ENCODE measurements at regions not wholly inside any gene's neighbourhood (a gene's known extent, or its start where the extent isn't known, plus 50 kb on each side); places are given as distances from the start of the nearest gene placed in this dataset.

DNA sequence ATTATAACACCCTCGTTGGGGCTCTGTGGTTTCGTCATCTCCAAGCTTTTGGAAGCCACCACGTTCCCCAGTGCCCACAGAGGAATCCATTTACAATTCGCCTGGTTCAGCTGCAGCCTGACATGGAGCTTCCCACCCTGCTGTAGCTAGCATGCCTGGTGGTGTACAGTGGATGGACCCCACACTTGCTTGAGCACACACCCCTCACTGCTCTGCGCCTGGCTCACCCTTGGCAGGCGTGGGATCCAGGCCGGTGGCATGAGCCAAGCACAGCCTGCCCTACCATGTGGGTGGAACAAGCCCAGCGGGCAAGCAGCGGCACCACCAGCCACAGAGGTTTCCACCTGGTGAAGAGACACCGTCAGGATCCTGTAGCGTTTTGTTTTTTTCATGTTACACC, 1045.7 kb upstream of the CDH9 start:
- no peak for DNase-seq (ENCODE audit: low spot score)
- TF ChIP-seq CTCF (IDR thresholded peaks at IDR 0.05; ENCODE audit: borderline replicate concordance, control extremely low read depth, extremely low read depth, insufficient read depth, missing control alignments): no peak
- in situ Hi-C loops (cut with MboI; ENCODE audit: low sequenced_read_pairs, unreplicated experiment): no loop called here

DNA sequence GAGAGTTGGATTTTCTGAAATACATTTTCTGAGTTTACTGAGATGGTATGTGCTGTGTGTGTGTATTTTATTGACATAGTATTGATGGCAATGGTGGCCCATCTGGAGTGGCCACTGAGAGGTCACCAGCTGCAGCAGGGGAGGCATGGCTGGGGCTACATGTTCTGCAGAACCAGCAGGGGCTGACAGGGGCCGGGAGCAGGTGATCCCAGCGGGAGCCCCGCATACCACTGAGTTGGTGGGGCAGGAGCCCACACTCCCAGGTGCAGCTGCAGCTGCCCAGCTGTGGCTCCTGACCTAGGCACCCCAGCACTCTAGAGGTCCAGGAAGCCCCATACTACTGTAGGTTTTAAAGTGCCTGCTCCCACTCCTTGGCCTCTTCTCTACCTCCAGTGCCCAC, 1044.2 kb upstream of the CDH9 start:
- DNase-seq (ENCODE audit: low spot score): no peak
- no peak for TF ChIP-seq CTCF (IDR thresholded peaks at IDR 0.05; ENCODE audit: borderline replicate concordance, control extremely low read depth, extremely low read depth, insufficient read depth, missing control alignments)
- in situ Hi-C loops (cut with MboI; ENCODE audit: low sequenced_read_pairs, unreplicated experiment): no loop called here

GRCh38 chr5:28077291-28078240, 1039.2 kb upstream of the CDH9 start:
- in situ Hi-C loops (cut with MboI; ENCODE audit: low sequenced_read_pairs, unreplicated experiment): no loop called here
- DNase-seq (ENCODE audit: low spot score): no peak
- no peak for TF ChIP-seq CTCF (IDR thresholded peaks at IDR 0.05; ENCODE audit: borderline replicate concordance, control extremely low read depth, extremely low read depth, insufficient read depth, missing control alignments)

GRCh38 chr5:28066856-28067255, 1028.5 kb upstream of the CDH9 start:
- TF ChIP-seq CTCF (IDR thresholded peaks at IDR 0.05; ENCODE audit: borderline replicate concordance, control extremely low read depth, extremely low read depth, insufficient read depth, missing control alignments): no peak
- in situ Hi-C loops (cut with MboI; ENCODE audit: low sequenced_read_pairs, unreplicated experiment): no loop called here
- DNase-seq (ENCODE audit: low spot score): no peak

DNA sequence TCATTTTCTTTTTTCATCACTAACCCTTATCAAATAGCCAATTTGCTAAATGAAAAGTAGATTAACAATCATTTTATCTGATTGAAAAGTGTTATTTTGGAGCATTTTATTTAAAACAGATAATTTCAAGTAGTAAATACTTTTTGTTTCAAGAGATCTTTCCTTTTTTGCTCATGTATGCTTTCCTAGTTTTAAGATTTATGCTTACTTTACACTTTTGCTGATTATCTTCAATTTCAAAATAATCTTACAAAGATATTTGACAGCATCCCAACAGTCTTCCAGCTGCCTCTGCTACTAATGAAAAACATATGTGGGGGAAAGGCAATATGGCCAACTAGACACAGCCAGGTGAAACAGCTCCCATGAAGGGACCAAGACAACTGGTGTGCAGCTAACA, 1027.3 kb upstream of the CDH9 start:
- in situ Hi-C loops (cut with MboI; ENCODE audit: low sequenced_read_pairs, unreplicated experiment): no loop called here
- no peak for TF ChIP-seq CTCF (IDR thresholded peaks at IDR 0.05; ENCODE audit: borderline replicate concordance, control extremely low read depth, extremely low read depth, insufficient read depth, missing control alignments)

GRCh38 chr5:28046596-28046995, 1008.2 kb upstream of the CDH9 start:
- in situ Hi-C loops (cut with MboI; ENCODE audit: low sequenced_read_pairs, unreplicated experiment): no loop called here
- TF ChIP-seq CTCF (IDR thresholded peaks at IDR 0.05; ENCODE audit: borderline replicate concordance, control extremely low read depth, extremely low read depth, insufficient read depth, missing control alignments): no peak
- no peak for DNase-seq (ENCODE audit: low spot score)

More for the DNA sequence above, 1027.3 kb upstream of the CDH9 start:
- no peak for DNase-seq (ENCODE audit: low spot score)

Measured in GM13976 (cell line).